Suprapubic skin (tissue), 2 donors: ENCODE measurements at regions not wholly inside any gene's neighbourhood (a gene's known extent, or its start where the extent isn't known, plus 50 kb on each side); places are given as distances from the start of the nearest gene placed in this dataset.
"Not testable (repeated sequence)": the region's sequence is repeated elsewhere in the genome, so short reads cannot be mapped to it uniquely, and the experiment has no call there.

Source experiments
- EP300 ChIP-seq: sonication (generic); formaldehyde crosslinking; IDR thresholded peaks from one replicate; pipeline ENCODE4 v1.6.1; 2017; ENCODE audit warnings: antibody characterized with exemption
- POLR2A ChIP-seq, 2 donors: fragments of 450-650 bp; IDR thresholded peaks; one replicate each; pipeline ENCODE4 v1.6.1; 2017; ENCODE audit warnings: antibody characterized with exemption in 2 of 2, mild to moderate bottlenecking in 2 of 2, moderate library complexity in 2 of 2

DNA sequence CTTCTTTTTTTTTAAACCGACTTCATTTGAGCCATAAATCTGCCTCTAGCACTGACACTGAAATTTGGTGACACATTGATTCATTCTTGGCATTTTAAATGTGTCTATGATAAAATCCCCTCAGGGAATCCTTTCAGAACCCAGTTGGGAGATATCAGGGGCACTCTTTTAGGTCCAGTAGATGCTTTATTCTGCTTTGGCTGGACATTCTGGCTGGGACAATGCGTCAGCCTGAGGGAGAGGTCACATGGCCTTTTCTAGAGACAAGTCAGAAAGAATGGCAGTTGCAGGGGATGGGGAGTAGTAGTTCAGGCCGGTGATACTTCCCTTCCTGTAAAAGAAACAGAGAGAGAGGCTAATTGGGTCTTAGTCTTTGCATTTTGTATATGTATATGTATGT is 63.1 kb downstream of the TRIM43 start:
- TF ChIP-seq POLR2A (IDR thresholded peaks at IDR 0.05); EP300: not testable (repeated sequence)
